ENCODE measurements at regions not wholly inside any gene's neighbourhood (a gene's known extent, or its start where the extent isn't known, plus 50 kb on each side); places are given as distances from the start of the nearest gene placed in this dataset.

DNA sequence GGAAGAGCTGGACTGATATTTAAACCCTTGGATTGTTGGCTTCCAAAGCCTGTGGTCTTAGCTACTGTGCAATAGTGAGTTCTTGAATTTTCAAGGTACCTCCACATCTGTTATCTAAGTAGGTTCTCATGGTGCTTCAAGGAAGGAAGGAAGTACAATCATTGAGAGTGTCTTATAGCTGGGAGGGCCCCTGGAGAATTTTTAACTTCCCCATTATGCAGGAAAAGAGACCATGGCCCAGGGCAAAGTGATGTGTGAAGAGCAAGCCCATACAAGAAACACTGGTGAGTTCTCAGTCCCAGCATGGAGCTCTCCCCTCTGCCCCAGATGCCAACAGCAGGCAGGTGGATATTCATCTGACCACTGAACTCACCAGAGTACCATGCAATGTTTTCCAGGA lies 169.0 kb upstream of the IRX6 start:
- DNase-seq (ENCODE audit: low spot score) = no peak

DNA sequence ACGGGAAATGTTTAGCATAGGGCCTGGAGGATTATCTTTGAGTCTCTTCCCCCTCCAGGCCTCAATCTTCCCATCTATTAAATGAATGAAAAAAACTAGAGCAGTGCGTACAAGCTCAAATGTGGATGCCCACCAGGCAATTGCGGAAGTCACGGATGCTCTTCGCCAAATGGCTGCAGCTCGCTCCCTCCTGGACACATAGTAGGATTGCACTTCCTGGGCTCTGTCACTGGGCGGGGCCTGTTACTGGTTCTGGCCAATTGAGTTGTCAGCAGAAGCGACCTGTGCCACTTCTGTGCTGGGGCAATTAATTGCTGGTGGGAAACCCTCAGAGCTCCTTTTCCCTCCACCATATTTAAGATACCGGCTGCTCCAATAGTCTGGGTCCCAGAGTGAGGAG lies 168.2 kb upstream of the IRX6 start:
- no peak for DNase-seq (ENCODE audit: low spot score)

DNA sequence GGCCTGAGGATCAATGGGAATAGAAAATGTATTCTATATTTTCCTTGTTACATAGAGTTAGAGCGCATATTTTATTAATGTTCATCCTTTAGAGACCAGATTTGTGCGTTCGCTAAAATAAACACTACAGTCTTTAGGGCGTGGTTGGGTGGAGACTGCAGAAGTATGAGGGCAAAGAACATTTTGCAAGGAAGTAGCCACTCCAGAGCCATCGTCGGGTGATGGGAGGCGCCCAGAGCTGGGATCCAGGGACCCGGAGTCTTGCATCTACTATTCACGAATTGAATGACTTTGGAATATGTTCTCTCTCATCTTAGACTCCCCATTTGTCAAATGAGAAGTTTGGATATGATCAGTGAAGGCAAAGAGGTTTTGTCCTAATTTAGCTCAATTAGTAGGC lies 154.2 kb upstream of the IRX6 start:
- DNase-seq (ENCODE audit: low spot score) = no peak

DNA sequence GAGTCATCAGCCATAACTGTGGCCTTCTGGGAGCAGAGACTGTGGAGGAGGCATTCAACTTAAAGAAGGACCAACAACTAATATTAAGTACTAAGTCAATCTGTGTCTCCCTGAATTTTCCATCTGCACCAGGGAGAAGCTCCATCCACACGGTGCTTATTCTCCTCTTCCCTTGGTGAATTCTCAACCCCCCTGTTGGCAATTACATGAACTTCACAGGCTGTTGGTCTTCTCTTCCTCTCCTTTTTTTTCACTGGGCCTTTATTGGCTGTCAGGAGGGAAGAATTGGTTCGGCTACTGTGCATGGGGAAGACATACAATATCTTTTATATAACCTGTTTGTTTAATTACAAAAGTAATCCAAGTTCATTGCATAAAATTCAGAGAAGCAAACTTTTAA lies 152.8 kb upstream of the IRX6 start:
- no peak for DNase-seq (ENCODE audit: low spot score)

DNA sequence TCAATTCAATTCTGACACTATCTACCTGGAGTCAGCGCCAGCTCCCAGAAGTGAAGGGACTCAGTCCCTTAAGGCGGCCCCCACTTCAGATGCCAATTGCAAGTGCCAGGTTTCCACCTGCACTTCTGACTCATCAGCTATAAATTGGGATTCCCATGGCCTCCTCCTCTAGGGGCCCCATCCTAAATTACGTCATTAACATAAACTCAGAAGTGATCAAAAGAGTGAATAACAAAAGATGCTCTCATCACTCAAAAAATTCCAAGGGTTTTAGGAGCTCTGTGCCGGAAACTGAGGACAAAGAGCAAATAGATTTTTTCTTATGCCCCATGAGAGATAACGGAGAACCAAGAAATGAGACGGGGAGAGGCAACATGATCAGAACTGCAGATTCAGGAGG lies 148.6 kb upstream of the IRX6 start:
- DNase-seq (ENCODE audit: low spot score) = no peak

DNA sequence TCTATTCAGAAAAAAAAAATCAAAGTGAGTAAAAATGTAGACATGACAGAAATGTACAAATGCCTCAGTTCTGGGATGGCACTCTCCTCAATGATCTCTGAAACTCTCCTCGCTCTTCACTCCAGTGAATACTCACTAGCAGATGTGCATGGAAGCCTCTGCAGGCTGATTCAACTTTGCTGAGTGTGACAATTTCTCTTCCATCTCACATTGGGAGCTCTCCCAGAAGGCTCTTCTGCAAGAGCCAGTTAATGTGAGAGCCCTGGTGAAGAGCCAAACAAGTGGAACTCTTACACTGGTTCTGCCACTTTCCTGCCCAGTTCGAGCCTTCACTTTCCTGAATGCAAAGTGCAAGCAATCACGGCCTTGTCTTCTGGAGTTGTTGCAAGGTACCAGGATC lies 147.1 kb upstream of the IRX6 start:
- no peak for DNase-seq (ENCODE audit: low spot score)

DNA sequence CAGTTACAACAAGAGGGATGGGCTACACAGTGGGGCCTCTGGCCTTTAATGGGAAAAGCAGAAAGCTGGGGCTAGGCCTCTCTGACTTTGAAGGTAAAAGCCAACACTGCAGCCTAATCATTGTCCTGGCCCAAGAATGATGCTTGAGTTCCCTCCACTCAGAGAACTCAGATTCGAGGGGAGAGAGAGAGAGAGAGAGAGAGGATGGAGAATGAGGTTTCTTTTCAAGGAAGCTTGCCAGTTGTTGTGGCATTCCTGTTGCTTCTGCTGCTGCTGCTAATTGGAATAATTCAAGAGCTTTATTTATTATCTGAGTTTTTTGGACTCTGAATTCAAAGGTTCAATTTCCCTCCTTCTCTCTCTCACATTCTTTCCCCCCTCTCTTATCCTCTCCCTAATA lies 144.6 kb upstream of the IRX6 start:
- no peak for DNase-seq (ENCODE audit: low spot score)

DNA sequence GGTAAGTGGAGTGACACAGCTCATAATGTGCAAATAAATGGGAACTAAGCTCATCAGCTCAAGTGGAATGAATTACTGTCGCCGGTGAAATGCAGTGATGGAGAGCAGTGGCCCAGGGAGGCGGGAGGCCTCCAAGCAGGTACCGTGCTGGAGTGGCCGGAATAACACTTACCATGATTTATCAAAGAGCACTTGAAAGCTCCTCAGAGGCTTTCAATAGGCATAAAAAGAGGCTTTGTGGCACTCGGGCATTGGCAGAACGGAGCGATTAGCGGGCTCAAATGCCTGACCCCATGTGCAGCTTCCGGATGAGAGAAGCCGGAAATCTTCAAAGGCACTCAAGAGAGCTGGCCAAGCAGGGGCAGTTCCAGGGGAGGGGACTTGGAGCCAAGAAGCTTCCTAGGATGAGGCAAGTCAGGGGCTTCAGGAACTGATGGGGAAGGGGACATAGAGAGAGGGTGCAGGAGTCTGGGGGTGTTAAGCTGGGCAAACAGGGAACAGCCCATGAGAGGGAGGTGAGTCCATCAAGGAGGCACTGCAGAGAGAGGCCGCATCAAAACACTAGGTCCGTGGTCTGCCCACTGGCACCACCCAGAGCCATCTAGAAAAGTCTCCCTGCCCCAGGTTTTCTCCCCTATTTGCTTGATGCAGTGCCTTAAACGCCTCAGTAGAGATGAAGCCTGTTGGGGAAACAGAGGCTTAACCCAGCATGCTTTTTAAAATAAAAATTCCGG lies 144.0 kb upstream of the IRX6 start:
- no peak for DNase-seq (ENCODE audit: low spot score)

DNA sequence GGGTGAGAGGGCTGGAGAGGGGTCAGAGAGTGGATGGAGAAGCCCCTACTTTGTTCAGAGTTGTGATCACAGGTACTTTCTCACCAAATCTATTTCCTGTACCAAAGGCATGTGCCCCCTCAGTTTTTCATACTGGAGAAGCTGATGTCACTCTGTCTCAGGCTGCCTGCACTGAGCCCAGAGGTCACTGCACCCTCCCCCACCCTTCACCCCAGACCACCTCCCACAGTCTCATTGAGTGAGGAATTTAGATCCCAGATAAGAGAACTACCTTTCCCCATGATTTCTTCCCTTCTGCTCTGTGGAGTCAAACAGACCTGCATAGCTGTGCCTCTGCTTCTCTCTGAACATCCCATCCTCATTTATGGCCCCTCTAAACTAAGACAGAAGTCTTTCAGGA lies 140.0 kb upstream of the IRX6 start:
- DNase-seq (ENCODE audit: low spot score) = no peak

DNA sequence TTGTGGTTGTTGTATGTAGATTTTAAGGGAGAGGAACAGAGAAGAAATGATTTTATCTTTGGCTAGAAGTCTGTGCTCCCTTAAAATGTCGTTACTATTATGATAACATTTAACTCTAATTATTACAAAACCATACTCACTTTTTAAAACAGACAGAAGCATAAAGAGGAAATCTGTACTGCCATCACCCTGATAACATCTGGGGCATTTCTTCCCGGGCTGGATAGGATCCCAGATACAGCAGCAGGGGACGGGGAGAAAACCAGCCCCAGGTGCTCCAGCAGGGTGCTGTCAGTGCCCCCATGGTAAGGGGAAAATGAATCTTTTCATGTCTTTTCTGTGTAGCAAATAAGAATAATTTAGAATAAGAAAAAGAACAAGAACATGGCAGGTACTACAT lies 139.4 kb upstream of the IRX6 start:
- DNase-seq (ENCODE audit: low spot score) = no peak

DNA sequence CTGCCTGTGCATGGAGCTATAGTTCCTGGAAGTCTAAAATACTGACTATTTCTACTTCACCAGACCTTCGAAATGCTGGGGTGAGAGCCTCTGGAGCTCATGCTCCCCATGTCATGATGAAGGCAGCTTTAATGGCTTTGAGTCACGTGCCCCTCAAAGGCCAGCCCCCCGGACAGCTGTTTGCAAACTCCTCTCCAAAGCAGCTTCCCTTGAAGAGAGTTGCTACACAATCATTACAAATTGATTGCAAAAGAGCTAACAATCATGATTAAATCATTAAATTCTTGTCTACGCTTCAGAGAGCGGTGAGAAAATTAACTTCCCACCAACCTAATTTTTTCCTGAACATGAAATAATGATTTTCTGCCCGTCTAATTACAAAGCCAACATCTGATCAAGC lies 134.8 kb upstream of the IRX6 start:
- DNase-seq (ENCODE audit: low spot score) = no peak

DNA sequence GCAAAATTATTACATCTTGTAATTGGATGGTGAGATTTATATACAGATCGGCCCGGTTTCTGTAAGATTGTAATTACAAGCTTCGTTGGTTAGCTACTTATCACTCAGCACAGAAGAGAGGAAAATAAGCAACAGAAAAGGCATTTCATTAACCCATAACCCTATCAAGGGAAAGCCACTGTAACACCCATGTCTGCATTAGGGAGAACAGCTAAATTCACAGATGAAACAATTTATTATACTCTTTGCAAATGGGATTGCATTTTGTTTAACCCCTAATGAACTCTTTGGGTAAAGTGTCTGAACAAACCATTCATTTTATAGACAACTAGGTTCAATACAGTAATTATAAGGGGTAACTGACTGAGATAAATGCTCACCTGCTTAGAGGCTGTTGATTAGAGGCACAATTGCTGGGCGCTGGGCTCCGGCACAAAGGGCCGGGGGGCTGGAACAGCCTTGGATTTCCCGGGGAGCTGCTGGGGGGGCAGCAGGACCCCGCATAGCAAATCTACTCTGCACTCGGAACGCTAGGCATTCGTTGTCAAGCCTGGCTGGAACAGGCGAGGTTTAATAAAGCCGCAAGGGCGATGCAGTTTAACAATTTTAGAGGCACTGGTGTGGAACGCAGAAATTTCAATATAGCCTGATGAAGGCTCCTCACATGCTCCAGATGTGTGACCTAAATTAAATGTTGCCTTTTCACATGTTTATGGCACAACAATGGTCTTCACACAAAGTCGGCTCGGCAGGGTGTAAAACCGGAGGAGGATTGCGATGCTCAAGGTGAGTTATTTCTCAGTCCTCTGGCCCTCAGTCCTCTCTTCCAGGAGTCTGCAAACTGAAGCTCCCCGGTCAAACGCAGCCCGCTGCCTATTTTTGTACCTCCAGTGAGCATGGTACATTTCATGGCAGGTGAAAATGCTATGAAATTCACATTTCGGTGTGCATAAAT lies 134.0 kb upstream of the IRX6 start:
- no peak for DNase-seq (ENCODE audit: low spot score)

DNA sequence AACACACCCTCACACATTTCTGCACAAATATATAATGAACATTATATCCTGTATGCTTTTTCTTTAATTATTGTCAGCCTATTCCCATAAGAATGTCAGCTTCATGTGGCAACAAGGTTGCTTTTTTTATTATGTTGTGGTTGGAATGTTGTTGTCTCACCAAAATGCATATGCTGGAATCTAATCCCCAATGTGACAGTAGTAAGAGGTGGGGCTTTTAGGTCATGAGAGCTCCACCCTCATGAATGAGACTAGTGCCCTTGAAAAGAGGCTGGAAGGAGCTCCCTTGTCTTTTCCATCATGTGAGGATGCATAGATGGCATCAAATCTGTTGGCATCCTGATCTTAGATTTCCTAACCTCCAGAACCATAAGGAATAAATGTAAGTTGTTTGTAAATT lies 131.3 kb upstream of the IRX6 start:
- DNase-seq (ENCODE audit: low spot score) = no peak

DNA sequence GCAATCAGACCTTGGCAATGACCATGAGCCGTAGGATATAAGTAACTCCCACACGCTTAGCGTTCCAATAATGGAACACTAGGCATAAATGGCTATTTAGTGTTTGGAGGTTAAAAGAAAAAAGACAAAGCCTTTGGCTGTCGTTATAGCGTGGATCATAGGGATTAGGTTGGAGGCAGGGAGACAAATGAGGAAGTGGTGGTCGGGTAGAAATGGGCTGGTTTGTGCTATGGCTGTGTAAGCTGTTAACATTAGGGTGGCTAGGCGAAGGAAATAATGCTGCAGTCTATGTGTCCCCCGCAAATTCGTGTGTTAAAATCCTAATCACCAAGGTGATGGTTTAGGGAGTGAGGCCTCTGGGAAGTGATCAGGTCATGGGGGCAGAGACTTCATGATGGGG lies 120.4 kb upstream of the IRX6 start:
- no peak for DNase-seq (ENCODE audit: low spot score)

DNA sequence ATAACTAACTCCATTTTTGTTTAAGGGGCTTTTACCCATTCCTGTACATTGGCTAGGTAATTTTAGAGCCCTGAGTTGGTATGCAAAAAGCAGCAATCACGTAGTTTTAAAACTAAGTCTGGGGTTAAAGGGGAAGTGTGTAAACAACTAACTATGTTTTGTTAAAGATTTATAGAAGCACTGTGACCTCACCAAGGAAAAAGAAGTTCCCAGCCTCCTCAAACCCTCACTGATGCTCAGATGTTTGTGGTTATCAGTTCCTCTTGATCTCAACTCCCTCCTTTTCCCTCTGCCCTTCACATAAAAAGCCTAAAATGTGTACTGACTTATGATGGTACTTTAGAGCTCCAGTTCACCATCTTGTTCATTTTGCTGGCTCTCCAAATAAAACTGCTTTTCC lies 119.9 kb upstream of the IRX6 start:
- no peak for DNase-seq (ENCODE audit: low spot score)

DNA sequence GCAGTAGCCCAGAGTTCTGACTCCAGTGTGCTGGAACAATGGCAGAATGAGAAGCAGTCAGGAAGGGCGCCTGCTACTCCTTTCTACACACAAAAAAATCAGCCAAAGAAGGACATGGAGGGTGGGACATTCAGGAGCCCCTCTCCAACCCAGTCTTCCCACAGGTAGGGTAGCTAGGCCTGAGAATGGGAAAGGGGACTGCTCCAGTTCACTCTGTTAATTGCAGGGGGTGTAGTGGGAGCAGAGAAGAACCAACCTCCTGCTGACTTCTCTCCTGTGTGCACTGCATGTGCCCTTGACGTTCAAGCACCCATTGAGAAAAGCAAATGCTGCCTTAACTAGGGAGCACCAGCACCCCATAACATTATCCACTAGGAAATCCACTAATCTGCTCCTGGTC lies 119.1 kb upstream of the IRX6 start:
- no peak for DNase-seq (ENCODE audit: low spot score)

DNA sequence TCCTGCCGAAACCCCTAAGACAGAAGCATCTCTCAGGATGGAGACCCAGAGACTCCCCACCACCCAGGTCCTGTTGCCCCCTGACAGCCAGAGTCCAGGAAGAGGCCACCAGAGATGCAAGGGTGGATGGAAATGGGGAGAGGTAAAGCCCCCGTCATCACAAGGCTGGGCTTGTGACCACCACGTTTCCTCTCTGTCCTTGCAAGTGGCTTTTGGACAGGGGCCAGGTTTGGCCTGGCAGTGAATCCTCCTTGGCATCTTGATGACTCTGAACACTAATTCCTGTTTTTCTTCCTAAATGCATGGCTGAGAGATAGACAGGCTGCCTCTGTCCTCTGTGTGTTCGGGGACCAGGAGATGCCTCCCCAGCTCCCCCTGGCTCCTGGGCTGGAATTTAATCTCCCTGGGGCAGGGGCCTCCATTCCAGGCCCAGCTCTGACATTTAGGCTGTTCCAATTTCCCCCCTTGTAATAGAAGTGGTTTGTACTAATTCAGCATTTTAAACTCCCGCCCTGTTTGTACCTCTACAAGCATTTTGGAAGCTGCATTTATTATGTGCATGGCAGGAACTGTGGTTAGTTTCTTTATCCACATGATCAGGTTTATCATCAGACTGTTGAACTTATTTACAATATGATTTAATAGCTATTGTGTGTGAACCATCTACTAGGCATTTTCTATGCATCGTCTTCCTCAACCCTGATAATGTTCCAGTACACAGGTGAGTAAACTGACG lies 116.1 kb upstream of the IRX6 start:
- DNase-seq (ENCODE audit: low spot score) = no peak

DNA sequence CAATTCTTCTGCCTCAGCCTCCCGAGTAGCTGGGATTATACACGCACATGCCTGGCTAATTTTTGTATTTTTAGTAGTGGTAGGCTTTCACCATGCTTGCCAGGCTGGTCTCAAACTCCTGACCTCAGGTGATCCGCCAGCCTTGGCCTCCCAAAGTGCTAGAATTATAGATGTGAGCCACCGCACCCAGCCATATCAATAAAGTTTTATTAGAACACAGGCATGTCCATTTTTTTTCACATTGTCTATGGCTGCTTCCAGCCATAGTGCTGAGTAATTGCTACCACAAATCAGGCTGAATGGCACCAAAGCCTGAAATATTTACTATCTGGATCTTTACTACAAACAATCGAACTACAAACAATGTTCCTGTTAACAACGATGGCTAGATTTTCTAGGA lies 114.4 kb upstream of the IRX6 start:
- DNase-seq (ENCODE audit: low spot score) = no peak

DNA sequence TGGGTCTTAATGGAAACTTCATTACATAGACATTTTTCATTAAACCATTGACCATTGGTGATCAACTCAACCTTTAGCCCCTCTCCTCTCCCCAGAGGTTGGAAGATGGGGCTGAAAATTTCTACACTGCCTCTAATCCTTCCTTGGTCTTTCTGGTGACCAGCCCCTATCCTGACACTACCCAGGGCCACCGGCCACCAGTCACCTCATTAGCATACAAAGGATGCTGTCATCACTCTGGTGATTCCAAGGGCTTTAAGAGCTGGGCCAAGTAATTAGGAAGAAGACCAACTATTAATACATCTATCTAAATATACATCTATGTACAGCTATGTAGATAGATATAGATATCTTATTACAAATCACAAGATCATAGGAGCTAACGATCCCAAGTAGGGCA lies 111.2 kb upstream of the IRX6 start:
- DNase-seq (ENCODE audit: low spot score) = no peak

DNA sequence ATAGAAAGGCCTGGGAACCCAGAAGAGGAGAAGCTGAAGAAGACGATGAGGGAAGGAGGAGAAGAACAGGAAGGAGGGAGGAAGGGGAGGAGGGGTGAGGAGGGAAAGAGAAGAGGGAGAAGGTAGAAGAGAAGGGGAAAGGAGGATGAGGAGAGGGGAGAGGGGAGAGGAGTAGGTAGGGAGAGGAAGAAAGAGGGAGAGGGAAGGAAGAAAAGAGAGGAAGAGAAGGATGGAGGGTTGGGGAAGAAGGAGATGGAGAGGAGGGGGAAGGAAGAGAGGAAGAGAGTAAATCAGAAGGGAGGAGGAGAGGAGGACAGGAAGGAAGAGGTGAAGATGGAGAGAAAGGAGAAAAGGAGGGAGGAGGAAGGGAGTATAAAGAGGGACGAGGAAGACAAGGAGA lies 109.6 kb upstream of the IRX6 start:
- no peak for DNase-seq (ENCODE audit: low spot score)

DNA sequence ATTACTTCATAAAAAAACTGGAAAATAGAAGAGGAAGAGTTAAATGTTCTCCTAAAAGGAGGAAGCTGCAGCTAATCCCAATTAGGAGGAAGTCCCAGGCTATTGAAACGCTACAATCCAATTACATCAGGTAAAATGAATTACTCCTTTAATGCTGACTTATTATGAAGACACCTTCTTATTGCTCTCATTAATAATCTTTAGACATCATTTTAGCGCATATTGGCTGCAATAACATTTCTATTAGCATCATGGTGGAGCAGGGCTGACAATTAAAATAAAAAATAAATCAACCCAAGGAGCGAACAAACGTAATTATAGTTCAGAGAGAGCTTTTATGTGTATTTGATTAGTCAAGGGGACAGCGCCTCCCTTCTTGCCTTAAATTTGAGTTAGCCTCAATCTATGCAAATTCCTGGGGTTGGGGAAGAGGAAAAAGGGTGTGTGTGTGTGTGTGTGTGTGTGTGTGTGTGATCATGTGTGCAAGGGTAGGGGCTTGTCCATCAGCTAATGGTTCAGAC lies 109.0 kb upstream of the IRX6 start:
- no peak for DNase-seq (ENCODE audit: low spot score)

DNA sequence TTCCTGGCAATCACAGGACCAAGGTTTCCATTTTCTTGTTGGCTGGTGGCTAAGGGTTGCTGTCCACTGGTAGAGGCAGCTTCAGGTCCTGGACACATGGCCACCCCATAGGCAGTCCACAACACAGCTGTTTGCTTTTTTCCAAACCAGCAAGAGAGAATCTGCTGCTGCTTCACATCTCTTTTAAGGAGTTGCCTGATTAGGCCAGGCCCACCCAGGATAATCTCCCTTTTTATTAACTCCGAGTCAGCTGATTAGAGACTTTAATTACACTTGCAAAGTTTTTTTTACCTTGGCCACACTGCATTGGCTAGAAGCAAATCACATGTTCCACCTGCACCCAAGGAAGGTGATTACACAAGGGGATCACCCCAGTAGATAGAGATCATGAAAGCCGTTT lies 106.6 kb upstream of the IRX6 start:
- DNase-seq (ENCODE audit: low spot score) = no peak

DNA sequence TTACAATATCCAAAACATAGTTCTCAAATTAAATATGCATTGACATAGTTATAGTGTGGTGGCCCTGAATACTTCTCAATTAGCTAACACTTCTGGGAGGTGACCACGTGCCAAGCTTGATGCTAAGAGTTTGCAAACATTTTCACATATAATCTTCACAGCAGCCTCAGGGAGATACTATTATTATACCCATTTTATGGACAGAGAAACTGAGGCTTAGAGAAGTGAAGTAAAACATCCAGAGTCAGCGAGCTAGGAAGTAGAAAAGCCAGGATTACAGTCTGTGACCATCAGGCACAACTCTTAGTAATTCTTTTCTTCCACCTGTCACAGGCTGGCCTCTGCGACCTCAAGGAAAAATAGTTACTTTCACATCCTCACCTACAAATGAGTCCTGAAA lies 102.2 kb upstream of the IRX6 start:
- no peak for DNase-seq (ENCODE audit: low spot score)

Data from HuH-7 (cell line).